ENCODE measurements at regions not wholly inside any gene's neighbourhood (a gene's known extent, or its start where the extent isn't known, plus 50 kb on each side); places are given as distances from the start of the nearest gene placed in this dataset.

GRCh38 chr10:89138755-89139490 lies 68.2 kb downstream of the CH25H start:
- no peak for DNase-seq (ENCODE audit: low read depth)
- H3K4me3 ChIP-seq (ENCODE audit: low read depth, low read length): no peak overlapping the region
- TF ChIP-seq CTCF (IDR thresholded peaks at IDR 0.05; ENCODE audit: insufficient read depth, low read depth, low read length, missing control alignments): no peak

- TF ChIP-seq CTCF (IDR thresholded peaks at IDR 0.05; ENCODE audit: insufficient read depth, low read depth, low read length, missing control alignments): no peak
Measured at GRCh38 chr10:89134963-89135362, 72.2 kb downstream of the CH25H start.

GRCh38 chr10:89129911-89130310 lies 77.2 kb downstream of the CH25H start:
- TF ChIP-seq CTCF (IDR thresholded peaks at IDR 0.05; ENCODE audit: insufficient read depth, low read depth, low read length, missing control alignments): no peak
- no peak overlapping the region for H3K4me3 ChIP-seq (ENCODE audit: low read depth, low read length)
- DNase-seq (ENCODE audit: low read depth): no peak

More at GRCh38 chr10:89134963-89135362, 72.2 kb downstream of the CH25H start:
- DNase-seq (ENCODE audit: low read depth): no peak
- H3K4me3 ChIP-seq (ENCODE audit: low read depth, low read length): no peak overlapping the region

GRCh38 chr10:89122433-89123051 lies 84.6 kb downstream of the CH25H start:
- no peak for TF ChIP-seq CTCF (IDR thresholded peaks at IDR 0.05; ENCODE audit: insufficient read depth, low read depth, low read length, missing control alignments)
- no peak for DNase-seq (ENCODE audit: low read depth)
- H3K4me3 ChIP-seq (ENCODE audit: low read depth, low read length): no peak overlapping the region

- no peak overlapping the region for H3K4me3 ChIP-seq (ENCODE audit: low read depth, low read length)
- TF ChIP-seq CTCF (IDR thresholded peaks at IDR 0.05; ENCODE audit: insufficient read depth, low read depth, low read length, missing control alignments): no peak
- no peak for DNase-seq (ENCODE audit: low read depth)
Measured at GRCh38 chr10:89121764-89122020, 85.4 kb downstream of the CH25H start.

- DNase-seq (ENCODE audit: low read depth): peak; percentile 3
- no peak overlapping the region for H3K4me3 ChIP-seq (ENCODE audit: low read depth, low read length)
- TF ChIP-seq CTCF (IDR thresholded peaks at IDR 0.05; ENCODE audit: insufficient read depth, low read depth, low read length, missing control alignments): no peak
Measured at GRCh38 chr10:89120931-89121763, 86.0 kb downstream of the CH25H start.

Data from GM12865 (cell line).